Caco-2 (cell line): ENCODE measurements at regions not wholly inside any gene's neighbourhood (a gene's known extent, or its start where the extent isn't known, plus 50 kb on each side); places are given as distances from the start of the nearest gene placed in this dataset.
"Not testable (repeated sequence)": the region's sequence is repeated elsewhere in the genome, so short reads cannot be mapped to it uniquely, and the experiment has no call there.

ENCODE experiments used
- BruUV-seq: library from RNA; stranded (reverse); fragments of 400-500 nt; replicated peaks from 2 replicates; lab custom pipeline; 2021; lab: Mats Ljungman, UMichigan
- CTCF ChIA-PET: fragments of 300-600 bp; sonication (Branson Sonifier 250); formaldehyde crosslinking; loops from one replicate; lab custom pipeline; 2022; ENCODE audit warnings: antibody characterized with exemption; lab: Charles Lee
- POLR2A ChIA-PET: fragments of 300-600 bp; sonication (Branson Sonifier 250); formaldehyde crosslinking; loops from one replicate; lab custom pipeline; 2022; ENCODE audit warnings: antibody characterized with exemption; lab: Charles Lee
- DNase-seq, 2 experiments: peaks; one replicate each; pipeline versions ENCODE4 v3.0.0 to v3.0.0-alpha.2; 2020 to 2022
- H3K27me3 ChIP-seq: replicated peaks from 2 replicates; pipeline ENCODE4 v1.6.0; 2011; ENCODE audit warnings: low read length; ENCODE audit not compliant: control insufficient read depth, insufficient read depth
- H3K36me3 ChIP-seq: 2 replicates; pipeline ENCODE4 v1.5.1; 2011; ENCODE audit warnings: low read length; ENCODE audit not compliant: control insufficient read depth, insufficient read depth
- H3K4me1 ChIP-seq: fragments of 250-450 bp; sonication (Bioruptor Pico); 2 replicates; pipeline ENCODE4 v1.5.1; 2020; ENCODE audit warnings: mild to moderate bottlenecking
- H3K4me3 ChIP-seq: 2 replicates; pipeline ENCODE4 v1.5.1; 2011; ENCODE audit warnings: low read depth, mild to moderate bottlenecking, control low read depth, low read length
- H3K9me3 ChIP-seq: fragments of 250-450 bp; sonication (Bioruptor Pico); 2 replicates; pipeline ENCODE4 v1.5.1; 2020; ENCODE audit warnings: mild to moderate bottlenecking, moderate library complexity
- H3K27ac Mint-ChIP-seq: one replicate; pipeline ENCODE4 v1.8.0; 2022; ENCODE audit warnings: mixed read lengths; ENCODE audit not compliant: unreplicated experiment
- H3K27me3 Mint-ChIP-seq: one replicate; pipeline ENCODE4 v1.8.0; 2022; ENCODE audit warnings: mixed read lengths; ENCODE audit not compliant: insufficient read depth, unreplicated experiment
- H3K36me3 Mint-ChIP-seq: one replicate; pipeline ENCODE4 v1.8.0; 2022; ENCODE audit warnings: mild to moderate bottlenecking, mixed read lengths; ENCODE audit not compliant: insufficient read depth, unreplicated experiment
- H3K4me1 Mint-ChIP-seq: one replicate; pipeline ENCODE4 v1.8.0; 2022; ENCODE audit warnings: low read depth, mixed read lengths; ENCODE audit not compliant: unreplicated experiment
- H3K4me3 Mint-ChIP-seq: one replicate; pipeline ENCODE4 v1.8.0; 2022; ENCODE audit warnings: mild to moderate bottlenecking, moderate library complexity, mixed read lengths; ENCODE audit not compliant: unreplicated experiment
- H3K9me3 Mint-ChIP-seq: one replicate; pipeline ENCODE4 v1.8.0; 2022; ENCODE audit warnings: mixed read lengths; ENCODE audit not compliant: unreplicated experiment
- intact Hi-C: fragments of 100-400 bp; cut with micrococcal nuclease; formaldehyde crosslinking; loops from one replicate; pipeline ENCODE4 v1.10.0; 2022; ENCODE audit not compliant: unreplicated experiment

DNA sequence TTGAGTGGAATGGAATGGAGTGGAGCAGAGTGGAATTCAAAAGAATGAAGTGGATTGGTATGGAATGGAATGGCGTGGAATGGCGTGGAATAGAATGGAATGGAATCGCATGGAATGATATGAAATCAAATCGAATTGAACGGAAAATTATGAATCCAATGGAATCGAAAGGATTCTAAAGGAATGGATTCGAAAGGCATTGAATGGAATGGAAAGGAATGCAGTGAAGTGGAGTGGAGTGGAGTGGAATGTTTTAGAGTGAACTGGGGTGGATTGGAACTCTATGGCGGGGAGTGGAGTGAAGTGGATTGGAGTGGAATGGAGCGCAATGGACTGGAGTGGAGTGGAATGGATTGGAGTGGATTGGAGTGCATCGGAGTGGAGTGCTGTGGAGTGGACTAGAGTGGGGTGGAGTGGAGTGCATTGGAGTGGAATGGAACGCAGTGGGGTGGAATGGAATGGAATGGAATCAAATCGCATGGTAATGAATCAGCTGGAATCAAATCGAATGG, 1048.5 kb downstream of the CDY1 start:
- BruUV-seq, H3K36me3 ChIP-seq, H3K27ac Mint-ChIP-seq, H3K9me3 Mint-ChIP-seq, intact Hi-C loops, H3K4me3 ChIP-seq, H3K27me3 ChIP-seq, H3K4me1 Mint-ChIP-seq, CTCF ChIA-PET, POLR2A ChIA-PET, H3K36me3 Mint-ChIP-seq, H3K9me3 ChIP-seq, DNase-seq, H3K27me3 Mint-ChIP-seq, H3K4me3 Mint-ChIP-seq, H3K4me1 ChIP-seq: not testable (repeated sequence)

DNA sequence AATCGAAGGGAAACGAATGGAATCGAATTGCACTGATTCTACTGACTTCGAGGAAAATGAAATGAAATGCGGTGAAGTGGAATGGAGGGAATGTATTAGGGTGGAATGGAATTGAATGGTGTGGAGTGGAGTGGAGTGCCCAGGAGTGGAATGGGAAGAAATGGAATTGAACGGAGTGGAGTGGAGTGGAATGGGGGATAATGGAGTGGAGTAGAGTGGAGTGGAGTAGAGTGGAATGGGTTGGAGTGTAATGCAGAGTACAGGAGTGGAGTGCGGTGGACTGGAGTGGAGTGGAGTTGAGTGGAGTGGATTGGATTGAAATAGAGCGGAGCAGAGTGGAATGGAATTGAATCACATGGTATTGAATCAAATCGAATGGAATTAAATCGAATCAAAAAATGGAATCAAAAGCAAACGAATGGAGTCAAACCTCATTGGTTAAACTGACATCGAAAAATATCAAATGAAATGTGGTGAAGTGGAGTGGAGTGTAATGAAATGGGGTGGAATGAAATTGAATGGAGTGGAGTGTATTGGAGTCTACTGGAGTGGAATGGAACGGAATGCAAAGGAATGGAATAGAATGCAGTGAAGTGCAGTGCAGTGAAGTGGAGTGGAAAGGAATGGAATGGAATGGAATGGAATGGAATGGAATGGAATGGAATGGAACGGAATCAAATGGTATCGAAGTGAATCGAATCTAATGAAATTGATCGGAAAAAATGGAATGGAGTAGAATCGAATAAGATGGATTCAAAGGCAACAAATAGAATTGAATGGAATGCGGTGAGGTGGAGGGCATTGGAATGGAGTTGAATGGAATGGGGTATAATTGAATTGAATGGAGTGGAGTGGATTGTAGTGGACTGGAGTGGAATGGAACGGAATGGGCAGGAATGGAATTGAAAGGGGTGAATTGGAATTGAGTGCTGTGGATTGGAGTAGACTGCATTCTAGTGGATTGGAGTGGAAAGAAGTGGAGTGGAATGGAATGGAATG, 1049.3 kb downstream of the CDY1 start:
- H3K27ac Mint-ChIP-seq, H3K27me3 Mint-ChIP-seq, H3K9me3 ChIP-seq, H3K36me3 Mint-ChIP-seq, H3K4me1 Mint-ChIP-seq, CTCF ChIA-PET, H3K36me3 ChIP-seq, H3K27me3 ChIP-seq, H3K9me3 Mint-ChIP-seq, H3K4me3 Mint-ChIP-seq, BruUV-seq, intact Hi-C loops, H3K4me3 ChIP-seq, DNase-seq, POLR2A ChIA-PET, H3K4me1 ChIP-seq: not testable (repeated sequence)
